Urinary bladder (tissue), 3 donors: ENCODE measurements at regions not wholly inside any gene's neighbourhood (a gene's known extent, or its start where the extent isn't known, plus 50 kb on each side); places are given as distances from the start of the nearest gene placed in this dataset.

Experiments
- DNase-seq: peaks from one replicate; pipeline ENCODE4 v3.0.0-alpha.2; 2015; ENCODE audit errors: extremely low spot score
- H3K27ac ChIP-seq: one replicate; pipeline ENCODE4 v1.5.1; 2013; ENCODE audit warnings: low read depth, mild to moderate bottlenecking, moderate library complexity
- H3K36me3 ChIP-seq: one replicate; pipeline ENCODE4 v1.6.1; 2013; ENCODE audit warnings: mild to moderate bottlenecking, moderate library complexity; ENCODE audit not compliant: insufficient read depth
- H3K4me1 ChIP-seq: one replicate; pipeline ENCODE4 v1.6.1; 2013; ENCODE audit warnings: mild to moderate bottlenecking, moderate library complexity; ENCODE audit not compliant: insufficient read depth
- H3K4me3 ChIP-seq: one replicate; pipeline ENCODE4 v1.5.1; 2013; ENCODE audit warnings: low read depth, low read length
- WGBS: extraction: QIAGEN DNeasy Blood & Tissue Kit; methylation state at CpG from one replicate; pipeline ENCODE4 v1.1.7; 2013; 5-methylcytosine and 5-hydroxymethylcytosine counted together
- donor health status: healthy with polysubstance abuse.
- donor health status: healthy.

GRCh38 chr4:151459375-151459774, 50.4 kb downstream of the FHIP1A start:
- H3K4me1 ChIP-seq: no peaks in the 10 kb centered on the region
- no peaks in the 10 kb centered on the region for H3K36me3 ChIP-seq
- 35% methylated on average over 5 of the region's 5 CpGs for WGBS
- H3K4me3 ChIP-seq: no peak overlapping the region
- no peak overlapping the region for H3K27ac ChIP-seq
- no peak for DNase-seq

GRCh38 chr4:151460434-151460833, 51.5 kb downstream of the FHIP1A start:
- Histone ChIP-seq H3K27ac (no peak overlapping the region), H3K4me3 (no peak overlapping the region), H3K36me3 (no peaks in the 10 kb centered on the region), H3K4me1 (no peaks in the 10 kb centered on the region)
- no peak for DNase-seq
- 25% methylated on average over 1 of the region's 1 CpG for WGBS

GRCh38 chr4:151462554-151462953, 53.6 kb downstream of the FHIP1A start:
- DNase-seq: no peak
- Histone ChIP-seq H3K27ac (no peak overlapping the region), H3K4me1 (no peaks in the 10 kb centered on the region), H3K4me3 (no peak overlapping the region), H3K36me3 (no peaks in the 10 kb centered on the region)
- WGBS: 88% methylated on average over 1 of the region's 1 CpG

- 77% methylated on average over 3 of the region's 3 CpGs for WGBS
- no peaks in the 10 kb centered on the region for H3K4me1 ChIP-seq
- peak; percentile 20 for DNase-seq
Observed at GRCh38 chr4:151468715-151469696, 60.0 kb downstream of the FHIP1A start.

GRCh38 chr4:151469970-151470369, 61.0 kb downstream of the FHIP1A start:
- no peaks in the 10 kb centered on the region for H3K36me3 ChIP-seq
- no peak overlapping the region for H3K27ac ChIP-seq
- no peak for DNase-seq
- no peak overlapping the region for H3K4me3 ChIP-seq
- no peaks in the 10 kb centered on the region for H3K4me1 ChIP-seq

More at GRCh38 chr4:151468715-151469696, 60.0 kb downstream of the FHIP1A start:
- H3K4me3 ChIP-seq: no peak overlapping the region
- no peaks in the 10 kb centered on the region for H3K36me3 ChIP-seq
- no peak overlapping the region for H3K27ac ChIP-seq

- H3K4me3 ChIP-seq: no peak overlapping the region
- DNase-seq: no peak
- no peak overlapping the region for H3K27ac ChIP-seq
- H3K4me1 ChIP-seq: no peaks in the 10 kb centered on the region
- no peaks in the 10 kb centered on the region for H3K36me3 ChIP-seq
- WGBS: 93% methylated on average over 4 of the region's 4 CpGs
Observed at GRCh38 chr4:151471728-151472127, 62.8 kb downstream of the FHIP1A start.

GRCh38 chr4:151472297-151472696, 63.3 kb downstream of the FHIP1A start:
- no peak overlapping the region for H3K27ac ChIP-seq
- WGBS: 19% methylated on average over 1 of the region's 1 CpG

GRCh38 chr4:151472711-151473110, 63.7 kb downstream of the FHIP1A start:
- no peaks in the 10 kb centered on the region for H3K4me1 ChIP-seq
- WGBS: 15% methylated on average over 1 of the region's 1 CpG
- no peak overlapping the region for H3K27ac ChIP-seq
- no peak overlapping the region for H3K4me3 ChIP-seq
- DNase-seq: no peak
- no peaks in the 10 kb centered on the region for H3K36me3 ChIP-seq

More at GRCh38 chr4:151472297-151472696, 63.3 kb downstream of the FHIP1A start:
- Histone ChIP-seq H3K36me3 (no peaks in the 10 kb centered on the region), H3K4me3 (no peak overlapping the region), H3K4me1 (no peaks in the 10 kb centered on the region)
- no peak for DNase-seq

GRCh38 chr4:151473521-151474097, 64.6 kb downstream of the FHIP1A start:
- no peak for DNase-seq
- Histone ChIP-seq H3K4me1 (no peaks in the 10 kb centered on the region), H3K36me3 (no peaks in the 10 kb centered on the region), H3K4me3 (no peak overlapping the region), H3K27ac (no peak overlapping the region)

GRCh38 chr4:151475035-151475714, 66.2 kb downstream of the FHIP1A start:
- WGBS: 75% methylated on average over 4 of the region's 4 CpGs
- DNase-seq: no peak

GRCh38 chr4:151481813-151482212, 72.8 kb downstream of the FHIP1A start:
- Histone ChIP-seq H3K36me3 (no peaks in the 10 kb centered on the region), H3K4me1 (no peaks in the 10 kb centered on the region), H3K27ac (no peak overlapping the region), H3K4me3 (no peak overlapping the region)
- WGBS: 90% methylated on average over 4 of the region's 4 CpGs
- DNase-seq: no peak

More at GRCh38 chr4:151475035-151475714, 66.2 kb downstream of the FHIP1A start:
- Histone ChIP-seq H3K4me1 (no peaks in the 10 kb centered on the region), H3K36me3 (no peaks in the 10 kb centered on the region), H3K4me3 (no peak overlapping the region), H3K27ac (no peak overlapping the region)

GRCh38 chr4:151484396-151485102, 75.6 kb downstream of the FHIP1A start:
- DNase-seq: no peak
- Histone ChIP-seq H3K4me3 (no peak overlapping the region), H3K27ac (no peak overlapping the region), H3K4me1 (no peaks in the 10 kb centered on the region), H3K36me3 (no peaks in the 10 kb centered on the region)
- 33% methylated on average over 2 of the region's 2 CpGs for WGBS

GRCh38 chr4:151485541-151486131, 76.7 kb downstream of the FHIP1A start:
- WGBS: 89% methylated on average over 9 of the region's 9 CpGs
- Histone ChIP-seq H3K36me3 (no peaks in the 10 kb centered on the region), H3K4me1 (no peaks in the 10 kb centered on the region), H3K4me3 (no peak overlapping the region), H3K27ac (no peak overlapping the region)
- no peak for DNase-seq
